ENCODE measurements at regions not wholly inside any gene's neighbourhood (a gene's known extent, or its start where the extent isn't known, plus 50 kb on each side); places are given as distances from the start of the nearest gene placed in this dataset.

DNA sequence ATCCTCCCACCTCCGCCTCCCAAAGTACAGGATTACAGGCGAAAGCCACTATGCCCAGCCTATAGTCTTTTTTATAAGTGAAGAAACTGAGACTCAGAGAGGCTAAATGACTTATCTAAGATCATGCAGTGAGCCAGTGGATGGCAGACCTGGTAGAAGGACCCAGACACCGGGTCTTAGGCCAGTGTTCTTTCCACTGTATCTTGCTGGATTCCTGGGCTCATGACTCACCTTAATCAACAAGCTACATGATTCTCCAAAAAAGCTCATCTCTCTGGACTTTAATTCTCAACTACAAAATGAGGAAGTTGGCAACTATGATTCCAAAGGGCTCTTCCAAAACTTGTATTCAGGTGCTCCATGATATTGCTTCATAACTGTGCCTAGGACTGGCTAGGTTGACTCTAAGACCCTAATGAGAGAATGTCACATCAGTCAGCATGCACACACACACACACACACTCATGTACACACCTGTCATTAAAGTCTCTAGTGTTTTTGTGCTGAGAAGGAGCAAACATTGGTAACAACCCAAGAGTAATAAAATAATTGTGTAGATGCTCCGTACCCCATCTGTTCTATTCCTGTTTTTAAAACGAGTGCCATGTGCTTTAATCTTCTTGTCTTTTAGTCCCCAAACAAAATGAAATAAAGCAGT, 89.7 kb upstream of the SLC4A7 start:
- TF ChIP-seq CREB1 (IDR thresholded peaks at IDR 0.05) (no peak), CREB1 (CRISPR knock-in tag; IDR thresholded peaks at IDR 0.05) (no peak), POLR2AphosphoS5 (IDR thresholded peaks at IDR 0.05; ENCODE audit: control insufficient read depth, insufficient read depth, low read depth, low read length) (no peak), E2F6 (IDR thresholded peaks at IDR 0.05; ENCODE audit: borderline replicate concordance in 1 of 2, extremely low read depth in 1 of 2, insufficient read depth in 1 of 2, insufficient read length in 1 of 2, low read depth in 1 of 2, low read length in 1 of 2, poor library complexity in 1 of 2, severe bottlenecking in 1 of 2) (no peak), SMAD1 (IDR thresholded peaks at IDR 0.05; ENCODE audit: low read depth, low read length, partially characterized antibody) (no peak), POLR2A (conservative IDR thresholded peaks at IDR 0.05) (no peak)
